ENCODE measurements at regions not wholly inside any gene's neighbourhood (a gene's known extent, or its start where the extent isn't known, plus 50 kb on each side); places are given as distances from the start of the nearest gene placed in this dataset.

- in situ Hi-C loops (cut with MboI; ENCODE audit: low pct_unique_long_range_greater_than_20kb, low sequenced_read_pairs, unreplicated experiment), result no loop called here
- no peak for DNase-seq (ENCODE audit: low spot score)
- TF ChIP-seq, protein P1, sequence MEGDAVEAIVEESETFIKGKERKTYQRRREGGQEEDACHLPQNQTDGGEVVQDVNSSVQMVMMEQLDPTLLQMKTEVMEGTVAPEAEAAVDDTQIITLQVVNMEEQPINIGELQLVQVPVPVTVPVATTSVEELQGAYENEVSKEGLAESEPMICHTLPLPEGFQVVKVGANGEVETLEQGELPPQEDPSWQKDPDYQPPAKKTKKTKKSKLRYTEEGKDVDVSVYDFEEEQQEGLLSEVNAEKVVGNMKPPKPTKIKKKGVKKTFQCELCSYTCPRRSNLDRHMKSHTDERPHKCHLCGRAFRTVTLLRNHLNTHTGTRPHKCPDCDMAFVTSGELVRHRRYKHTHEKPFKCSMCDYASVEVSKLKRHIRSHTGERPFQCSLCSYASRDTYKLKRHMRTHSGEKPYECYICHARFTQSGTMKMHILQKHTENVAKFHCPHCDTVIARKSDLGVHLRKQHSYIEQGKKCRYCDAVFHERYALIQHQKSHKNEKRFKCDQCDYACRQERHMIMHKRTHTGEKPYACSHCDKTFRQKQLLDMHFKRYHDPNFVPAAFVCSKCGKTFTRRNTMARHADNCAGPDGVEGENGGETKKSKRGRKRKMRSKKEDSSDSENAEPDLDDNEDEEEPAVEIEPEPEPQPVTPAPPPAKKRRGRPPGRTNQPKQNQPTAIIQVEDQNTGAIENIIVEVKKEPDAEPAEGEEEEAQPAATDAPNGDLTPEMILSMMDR (IDR thresholded peaks at IDR 0.05; ENCODE audit: extremely low read depth, insufficient read depth, missing control alignments), result no peak
Observed at GRCh38 chr14:38330275-38330674, 74.4 kb upstream of the CLEC14A start.

GRCh38 chr14:38329246-38329645, 73.4 kb upstream of the CLEC14A start:
- DNase-seq (ENCODE audit: low spot score), result no peak
- in situ Hi-C loops (cut with MboI; ENCODE audit: low pct_unique_long_range_greater_than_20kb, low sequenced_read_pairs, unreplicated experiment), result no loop called here
- TF ChIP-seq, protein P1 (IDR thresholded peaks at IDR 0.05; ENCODE audit: extremely low read depth, insufficient read depth, missing control alignments), result no peak

GRCh38 chr14:38316922-38317321, 61.0 kb upstream of the CLEC14A start:
- DNase-seq (ENCODE audit: low spot score), result no peak
- TF ChIP-seq, protein P1 (IDR thresholded peaks at IDR 0.05; ENCODE audit: extremely low read depth, insufficient read depth, missing control alignments), result no peak
- in situ Hi-C loops (cut with MboI; ENCODE audit: low pct_unique_long_range_greater_than_20kb, low sequenced_read_pairs, unreplicated experiment), result no loop called here

GRCh38 chr14:38311655-38312054, 55.8 kb upstream of the CLEC14A start:
- no peak for DNase-seq (ENCODE audit: low spot score)
- in situ Hi-C loops (cut with MboI; ENCODE audit: low pct_unique_long_range_greater_than_20kb, low sequenced_read_pairs, unreplicated experiment), result no loop called here
- TF ChIP-seq, protein P1 (IDR thresholded peaks at IDR 0.05; ENCODE audit: extremely low read depth, insufficient read depth, missing control alignments), result no peak

DNA sequence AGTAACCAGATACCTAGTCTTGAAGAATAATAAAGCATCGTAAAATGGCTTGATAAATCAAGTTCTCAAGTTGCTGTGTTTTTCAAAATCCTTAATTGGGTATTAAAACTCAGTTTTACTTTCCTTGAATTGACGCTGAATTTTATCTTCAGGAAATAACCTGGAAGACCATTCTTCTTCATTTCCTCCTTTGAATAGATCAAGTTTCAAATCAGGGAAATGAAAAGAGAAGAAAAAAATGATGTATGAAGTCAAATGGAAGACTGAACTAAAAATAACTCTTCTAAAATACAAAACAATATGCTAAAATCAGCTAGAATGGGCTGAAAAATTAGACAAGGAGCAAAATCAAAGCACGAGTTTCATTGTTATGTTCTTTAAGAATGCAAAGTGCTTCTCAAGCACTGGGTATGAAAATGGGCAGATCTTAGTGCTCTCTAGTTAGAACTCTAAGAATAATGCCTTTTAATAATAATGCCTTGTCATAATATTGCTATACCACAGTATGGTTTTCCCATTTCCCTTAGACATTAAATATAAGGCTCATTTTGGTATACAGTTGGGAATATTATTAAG, 54.6 kb upstream of the CLEC14A start:
- in situ Hi-C loops (cut with MboI; ENCODE audit: low pct_unique_long_range_greater_than_20kb, low sequenced_read_pairs, unreplicated experiment), result no loop called here
- DNase-seq (ENCODE audit: low spot score), result no peak
- TF ChIP-seq, protein P1 (IDR thresholded peaks at IDR 0.05; ENCODE audit: extremely low read depth, insufficient read depth, missing control alignments), result no peak

- TF ChIP-seq, protein P1 (IDR thresholded peaks at IDR 0.05; ENCODE audit: extremely low read depth, insufficient read depth, missing control alignments), result no peak
- no peak for DNase-seq (ENCODE audit: low spot score)
- in situ Hi-C loops (cut with MboI; ENCODE audit: low pct_unique_long_range_greater_than_20kb, low sequenced_read_pairs, unreplicated experiment), result no loop called here
Observed at GRCh38 chr14:38309522-38310277, 53.8 kb upstream of the CLEC14A start.
